ENCODE measurements at regions not wholly inside any gene's neighbourhood (a gene's known extent, or its start where the extent isn't known, plus 50 kb on each side); places are given as distances from the start of the nearest gene placed in this dataset.
"Not testable (repeated sequence)": the region's sequence is repeated elsewhere in the genome, so short reads cannot be mapped to it uniquely, and the experiment has no call there.

- H3K27me3 Mint-ChIP-seq = no peaks in the 10 kb centered on the region
- ATAC-seq (replicated peaks) (no peak), DNase-seq (no peak)
- no peak overlapping the region for H3K4me3 Mint-ChIP-seq
- no peak overlapping the region for H3K27ac Mint-ChIP-seq
- no peaks in the 10 kb centered on the region for H3K36me3 Mint-ChIP-seq
- peaks cover 7 to 8% of the 10 kb centered on the region in 2 donors for H3K4me1 Mint-ChIP-seq
- H3K9me3 Mint-ChIP-seq = no peaks in the 10 kb centered on the region
These were observed 350.8 kb downstream of the EMP1 start for GRCh38 chr12:13547283-13547682.

GRCh38 chr12:13546231-13546630 is 349.7 kb downstream of the EMP1 start:
- H3K36me3 Mint-ChIP-seq = no peaks in the 10 kb centered on the region
- no peaks in the 10 kb centered on the region for H3K9me3 Mint-ChIP-seq
- no peak overlapping the region for H3K4me3 Mint-ChIP-seq
- H3K4me1 Mint-ChIP-seq = peaks cover 14 to 17% of the 10 kb centered on the region in 2 donors
- no peak for ATAC-seq (replicated peaks)
- DNase-seq = no peak
- H3K27me3 Mint-ChIP-seq = no peaks in the 10 kb centered on the region
- no peak overlapping the region for H3K27ac Mint-ChIP-seq

- Mint-ChIP-seq H3K27ac (no peak overlapping the region), H3K4me3 (no peak overlapping the region), H3K9me3 (no peaks in the 10 kb centered on the region), H3K4me1 (peaks cover 41 to 63% of the 10 kb centered on the region in 2 donors), H3K27me3 (no peaks in the 10 kb centered on the region), H3K36me3 (no peaks in the 10 kb centered on the region)
- DNase-seq (no peak), ATAC-seq (replicated peaks) (no peak)
These were observed 342.5 kb downstream of the EMP1 start for GRCh38 chr12:13539051-13539450.

- no peak for DNase-seq
- Mint-ChIP-seq H3K27me3 (no peaks in the 10 kb centered on the region), H3K36me3 (no peaks in the 10 kb centered on the region), H3K9me3 (no peaks in the 10 kb centered on the region), H3K4me1 (peaks cover 45 to 68% of the 10 kb centered on the region in 2 donors), H3K27ac (peak overlapping the region; percentile 82), H3K4me3 (peak overlapping the region in 1 of 2 donors; percentile 40)
- no peak for ATAC-seq (replicated peaks)
These were observed 341.6 kb downstream of the EMP1 start for GRCh38 chr12:13538136-13538535.

- H3K36me3 Mint-ChIP-seq = no peaks in the 10 kb centered on the region
- ATAC-seq (replicated peaks) (peak; percentile 80 to 82), DNase-seq (peak; percentile 42)
- peak overlapping the region; percentile 82 for H3K27ac Mint-ChIP-seq
- peak overlapping the region; percentile 40 to 61 for H3K4me3 Mint-ChIP-seq
- no peaks in the 10 kb centered on the region for H3K9me3 Mint-ChIP-seq
- no peaks in the 10 kb centered on the region for H3K27me3 Mint-ChIP-seq
- H3K4me1 Mint-ChIP-seq = peaks cover 45 to 70% of the 10 kb centered on the region in 2 donors
These were observed 341.1 kb downstream of the EMP1 start for GRCh38 chr12:13537623-13538022.

- peak; percentile 76 for DNase-seq
- Mint-ChIP-seq H3K4me3 (peak overlapping the region; percentile 73 to 77), H3K4me1 (peaks cover 39 to 62% of the 10 kb centered on the region in 2 donors), H3K27ac (peak overlapping the region; percentile 88), H3K27me3 (no peaks in the 10 kb centered on the region), H3K36me3 (no peaks in the 10 kb centered on the region), H3K9me3 (no peaks in the 10 kb centered on the region)
- peak; percentile 96 for ATAC-seq (replicated peaks)
These were observed 339.8 kb downstream of the EMP1 start for GRCh38 chr12:13536219-13536910.

- Mint-ChIP-seq H3K36me3 (no peaks in the 10 kb centered on the region), H3K27me3 (no peaks in the 10 kb centered on the region), H3K4me1 (peaks cover 34 to 52% of the 10 kb centered on the region in 2 donors), H3K9me3 (no peaks in the 10 kb centered on the region), H3K4me3 (no peak overlapping the region), H3K27ac (no peak overlapping the region)
- ATAC-seq (replicated peaks) = no peak
- DNase-seq = peak; percentile 31
These were observed 338.3 kb downstream of the EMP1 start for GRCh38 chr12:13534645-13535398.

- Mint-ChIP-seq H3K4me1 (peaks cover 34 to 52% of the 10 kb centered on the region in 2 donors), H3K9me3 (no peaks in the 10 kb centered on the region), H3K36me3 (no peaks in the 10 kb centered on the region), H3K27ac (no peak overlapping the region), H3K4me3 (no peak overlapping the region), H3K27me3 (no peaks in the 10 kb centered on the region)
- ATAC-seq (replicated peaks) = no peak
- DNase-seq = no peak
These were observed 337.7 kb downstream of the EMP1 start for GRCh38 chr12:13534242-13534641.

- Mint-ChIP-seq H3K9me3 (no peaks in the 10 kb centered on the region), H3K4me1 (peaks cover 13 to 24% of the 10 kb centered on the region in 2 donors), H3K27me3 (no peaks in the 10 kb centered on the region), H3K27ac (no peak overlapping the region), H3K36me3 (no peaks in the 10 kb centered on the region), H3K4me3 (no peak overlapping the region)
- ATAC-seq (replicated peaks) (no peak), DNase-seq (no peak)
These were observed 334.4 kb downstream of the EMP1 start for GRCh38 chr12:13530966-13531365.

GRCh38 chr12:13526185-13526921 is 329.8 kb downstream of the EMP1 start:
- H3K4me1 Mint-ChIP-seq; ATAC-seq (replicated peaks); H3K27ac Mint-ChIP-seq; H3K27me3 Mint-ChIP-seq; H3K9me3 Mint-ChIP-seq; DNase-seq; H3K36me3 Mint-ChIP-seq; H3K4me3 Mint-ChIP-seq: not testable (repeated sequence)

GRCh38 chr12:13523536-13524307 is 327.2 kb downstream of the EMP1 start:
- Mint-ChIP-seq H3K4me1 (no peaks in the 10 kb centered on the region), H3K27ac (no peak overlapping the region), H3K9me3 (peaks cover 3 to 4% of the 10 kb centered on the region in 2 donors), H3K27me3 (peaks cover 17% of the 10 kb centered on the region in 2 donors), H3K4me3 (no peak overlapping the region), H3K36me3 (peaks cover 0 to 4% of the 10 kb centered on the region in 2 donors)
- ATAC-seq (replicated peaks) (no peak), DNase-seq (no peak)

- H3K4me3 Mint-ChIP-seq; H3K4me1 Mint-ChIP-seq; DNase-seq; H3K36me3 Mint-ChIP-seq; ATAC-seq (replicated peaks); H3K27ac Mint-ChIP-seq: not testable (repeated sequence)
- Mint-ChIP-seq H3K9me3 (peaks cover 13 to 15% of the 10 kb centered on the region in 2 donors), H3K27me3 (peaks cover 22 to 27% of the 10 kb centered on the region in 2 donors)
These were observed 321.5 kb downstream of the EMP1 start for GRCh38 chr12:13518034-13518433.

GRCh38 chr12:13509740-13510139 is 313.2 kb downstream of the EMP1 start:
- ATAC-seq (replicated peaks) (no peak), DNase-seq (no peak)
- Mint-ChIP-seq H3K27ac (no peak overlapping the region), H3K4me3 (no peak overlapping the region), H3K9me3 (peaks cover 0 to 2% of the 10 kb centered on the region in 2 donors), H3K36me3 (no peaks in the 10 kb centered on the region), H3K4me1 (no peaks in the 10 kb centered on the region), H3K27me3 (no peaks in the 10 kb centered on the region)

- no peaks in the 10 kb centered on the region for H3K9me3 Mint-ChIP-seq
- ATAC-seq (replicated peaks) (peak; percentile 29 to 35), DNase-seq (no peak)
- no peak overlapping the region for H3K27ac Mint-ChIP-seq
- no peaks in the 10 kb centered on the region for H3K4me1 Mint-ChIP-seq
- H3K27me3 Mint-ChIP-seq = no peaks in the 10 kb centered on the region
- no peak overlapping the region for H3K4me3 Mint-ChIP-seq
- no peaks in the 10 kb centered on the region for H3K36me3 Mint-ChIP-seq
These were observed 309.1 kb downstream of the EMP1 start for GRCh38 chr12:13505636-13506035.
